CD4-positive, alpha-beta T cell (primary cell): ENCODE measurements at regions not wholly inside any gene's neighbourhood (a gene's known extent, or its start where the extent isn't known, plus 50 kb on each side); places are given as distances from the start of the nearest gene placed in this dataset.

Experiments
- ATAC-seq: fragments of 200-7000 bp; cut with Tn5 transposase; one replicate; pipeline ENCODE4 v1.10.0; 2022; ENCODE audit warnings: mild to moderate bottlenecking; ENCODE audit not compliant: poor library complexity
- CTCF ChIA-PET: fragments of 350-600 bp; sonication (Branson Sonifier 250); formaldehyde crosslinking; loops from one replicate; lab custom pipeline; 2021; ENCODE audit warnings: antibody characterized with exemption, inconsistent platforms; lab: Charles Lee
- POLR2A ChIA-PET: fragments of 350-600 bp; sonication (Branson Sonifier 250); formaldehyde crosslinking; loops from one replicate; lab custom pipeline; 2021; ENCODE audit warnings: antibody characterized with exemption, inconsistent platforms; lab: Charles Lee
- DNase-seq, 14 experiments: peaks; one replicate each; pipeline ENCODE4 v3.0.0-alpha.2; 2013 to 2020; ENCODE audit warnings: mixed read lengths in 2 of 14
- H3K27ac ChIP-seq, 2 donors: one replicate each; pipeline versions ENCODE4 v1.5.1 to v1.7.0; 2013; ENCODE audit warnings: low read length in 2 of 2, low read depth in 1 of 2, mild to moderate bottlenecking in 1 of 2
- H3K27me3 ChIP-seq, 2 experiments: 1 replicate in 1 of 2; 2 replicates in 1 of 2; pipeline versions ENCODE4 v1.6.1 to v1.7.0; 2013; ENCODE audit warnings: low read length in 2 of 2, control low read depth in 1 of 2, mild to moderate bottlenecking in 1 of 2, moderate library complexity in 1 of 2; ENCODE audit not compliant: insufficient read depth in 2 of 2, control insufficient read depth in 1 of 2
- H3K36me3 ChIP-seq: one replicate; pipeline ENCODE4 v1.6.1; 2013; ENCODE audit warnings: low read length, control low read depth; ENCODE audit not compliant: insufficient read depth
- H3K4me1 ChIP-seq: one replicate; pipeline ENCODE4 v1.6.1; 2013; ENCODE audit warnings: low read length, control low read depth; ENCODE audit not compliant: insufficient read depth
- H3K4me3 ChIP-seq: one replicate; pipeline ENCODE4 v1.5.1; 2013; ENCODE audit warnings: mild to moderate bottlenecking, low read length, moderate library complexity
- H3K9me3 ChIP-seq, 2 experiments: 1 replicate in 1 of 2; 2 replicates in 1 of 2; pipeline versions ENCODE4 v1.6.1 to v1.7.0; 2013; ENCODE audit warnings: low read length in 2 of 2, mild to moderate bottlenecking in 2 of 2, control low read depth in 1 of 2, moderate library complexity in 1 of 2; ENCODE audit not compliant: control insufficient read depth in 1 of 2, insufficient read depth in 1 of 2
- H3K27ac Mint-ChIP-seq: one replicate; pipeline ENCODE4 v1.8.0; 2020; ENCODE audit warnings: mixed read lengths
- H3K27me3 Mint-ChIP-seq: one replicate; pipeline ENCODE4 v1.8.0; 2021; ENCODE audit warnings: mixed read lengths
- H3K36me3 Mint-ChIP-seq: one replicate; pipeline ENCODE4 v1.8.0; 2021; ENCODE audit warnings: low read depth, mixed read lengths
- H3K4me1 Mint-ChIP-seq: one replicate; pipeline ENCODE4 v1.8.0; 2021; ENCODE audit warnings: low read depth, mixed read lengths
- H3K4me3 Mint-ChIP-seq: one replicate; pipeline ENCODE4 v1.8.0; 2020; ENCODE audit warnings: mild to moderate bottlenecking, mixed read lengths
- H3K9me3 Mint-ChIP-seq: one replicate; pipeline ENCODE4 v1.8.0; 2020; ENCODE audit warnings: mixed read lengths
- CTCF ChIP-seq: fragments of 200-600 bp; IDR thresholded peaks from one replicate; pipeline ENCODE4 v1.8.0; 2022; ENCODE audit warnings: antibody characterized with exemption, mild to moderate bottlenecking
- intact Hi-C, 2 experiments: fragments of 100-400 bp; cut with DNase I in 1 of 2; cut with micrococcal nuclease in 1 of 2; formaldehyde crosslinking; loops; one replicate each; pipeline versions ENCODE4 v1.15.1 to v1.9.0; 2023 to 2025; cut with DNase I, micrococcal nuclease

DNA sequence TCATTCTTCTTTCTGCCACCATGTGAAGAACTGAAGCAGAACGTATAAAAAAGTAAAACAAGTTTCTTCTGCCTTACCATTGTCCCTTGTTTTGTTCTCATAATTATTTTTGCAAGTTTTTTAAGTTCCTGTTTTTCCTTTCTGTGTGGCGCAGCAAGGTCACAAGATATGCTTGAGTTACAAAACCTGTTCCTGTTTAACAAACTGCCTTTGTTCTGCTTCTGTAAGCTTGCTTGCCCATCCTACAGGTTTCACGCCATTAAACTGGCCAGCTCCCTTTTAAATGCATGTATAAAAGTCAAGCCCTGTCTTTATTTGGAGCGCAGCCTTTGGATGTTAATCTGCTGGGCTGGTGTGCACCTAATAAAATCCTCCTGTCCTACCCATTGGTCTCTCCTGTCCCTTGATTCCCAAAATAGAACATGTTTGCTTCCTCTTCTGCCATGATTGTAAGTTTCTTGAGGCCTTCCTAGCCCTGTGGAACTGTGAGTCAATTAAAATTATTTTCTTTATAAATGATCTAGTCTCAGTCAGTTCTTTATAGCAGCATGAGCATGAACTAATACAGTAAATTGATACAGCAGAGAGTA is 1115.4 kb downstream of the SLITRK1 start:
- H3K4me3 Mint-ChIP-seq = no peak overlapping the region
- DNase-seq (no peak), ATAC-seq (no peak)
- intact Hi-C loops = no loop called here
- peaks cover 19% of the 10 kb centered on the region for H3K9me3 Mint-ChIP-seq
- no peaks in the 10 kb centered on the region for H3K36me3 ChIP-seq
- H3K4me1 Mint-ChIP-seq = no peaks in the 10 kb centered on the region
- H3K27me3 ChIP-seq = no peaks in the 10 kb centered on the region
- no peak overlapping the region for H3K27ac ChIP-seq
- no peaks in the 10 kb centered on the region for H3K36me3 Mint-ChIP-seq
- no peak overlapping the region for H3K4me3 ChIP-seq
- peaks cover 0 to 3% of the 10 kb centered on the region in 2 experiments for H3K9me3 ChIP-seq
- no peak for TF ChIP-seq CTCF
- H3K27me3 Mint-ChIP-seq = no peaks in the 10 kb centered on the region
- no peaks in the 10 kb centered on the region for H3K4me1 ChIP-seq
- ChIA-PET POLR2A (no interaction called here), CTCF (no interaction called here)
- H3K27ac Mint-ChIP-seq = no peak overlapping the region

DNA sequence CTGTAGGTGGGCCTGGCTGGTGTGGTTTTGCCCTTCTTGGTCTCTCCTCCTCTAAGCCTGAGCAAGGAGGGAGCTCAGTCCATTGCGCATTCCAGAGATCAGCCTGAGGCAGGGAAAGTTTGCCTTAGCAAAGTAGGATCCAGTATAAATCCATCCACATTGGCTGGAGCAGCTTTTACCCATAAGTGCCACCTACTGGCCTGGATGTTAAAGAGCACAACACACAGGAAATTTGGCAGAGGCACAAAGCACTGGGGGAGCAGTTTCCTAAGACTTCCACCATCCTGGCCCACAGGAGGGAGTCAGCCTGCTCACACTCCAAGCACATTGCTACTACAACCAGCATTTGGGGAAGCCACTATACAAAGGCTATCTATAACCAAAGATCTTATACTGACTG is 1124.2 kb downstream of the SLITRK1 start:
- intact Hi-C loops = no loop called here
- Histone ChIP-seq H3K27ac (no peak overlapping the region), H3K27me3 (no peaks in the 10 kb centered on the region), H3K4me3 (no peak overlapping the region), H3K9me3 (no peaks in the 10 kb centered on the region), H3K36me3 (no peaks in the 10 kb centered on the region), H3K4me1 (no peaks in the 10 kb centered on the region)
- Mint-ChIP-seq H3K27ac (no peak overlapping the region), H3K9me3 (peaks cover 3% of the 10 kb centered on the region), H3K4me3 (no peak overlapping the region), H3K36me3 (no peaks in the 10 kb centered on the region), H3K27me3 (no peaks in the 10 kb centered on the region), H3K4me1 (no peaks in the 10 kb centered on the region)
- no peak for DNase-seq
- no peak for ATAC-seq
- CTCF ChIA-PET = no interaction called here
- no peak for TF ChIP-seq CTCF
- POLR2A ChIA-PET = no interaction called here

GRCh38 chr13:82751206-82751605 is 1131.1 kb downstream of the SLITRK1 start:
- H3K36me3 Mint-ChIP-seq = no peaks in the 10 kb centered on the region
- Histone ChIP-seq H3K27ac (no peak overlapping the region), H3K36me3 (no peaks in the 10 kb centered on the region), H3K4me1 (no peaks in the 10 kb centered on the region), H3K27me3 (no peaks in the 10 kb centered on the region), H3K4me3 (no peak overlapping the region), H3K9me3 (no peaks in the 10 kb centered on the region)
- H3K27me3 Mint-ChIP-seq = no peaks in the 10 kb centered on the region
- CTCF ChIA-PET = no interaction called here
- H3K9me3 Mint-ChIP-seq = no peaks in the 10 kb centered on the region
- no peaks in the 10 kb centered on the region for H3K4me1 Mint-ChIP-seq
- TF ChIP-seq CTCF = no peak
- POLR2A ChIA-PET = no interaction called here
- no peak for DNase-seq
- ATAC-seq = no peak
- H3K27ac Mint-ChIP-seq = no peak overlapping the region
- no peak overlapping the region for H3K4me3 Mint-ChIP-seq
- intact Hi-C loops = no loop called here
